ENCODE measurements at regions not wholly inside any gene's neighbourhood (a gene's known extent, or its start where the extent isn't known, plus 50 kb on each side); places are given as distances from the start of the nearest gene placed in this dataset.
A peak's percentile ranks its signal among the peaks of the same experiment; 100 is the strongest.

GRCh38 chr3:150293401-150294001, 114.6 kb upstream of the TSC22D2 start:
- H3K4me1 ChIP-seq, result no peaks in the 10 kb centered on the region
- TF ChIP-seq CTCF (IDR thresholded peaks at IDR 0.05), result no peak
- H3K4me3 ChIP-seq, result no peak overlapping the region
- H3K9me3 ChIP-seq, result no peaks in the 10 kb centered on the region
- H3K36me3 ChIP-seq, result no peaks in the 10 kb centered on the region
- H3K27ac ChIP-seq, result no peak overlapping the region
- no peak for DNase-seq (ENCODE audit: low spot score in 2 of 2)
- intact Hi-C loops (cut with DNase I), result no loop called here
- H3K27me3 ChIP-seq, result no peaks in the 10 kb centered on the region

GRCh38 chr3:150292891-150293290, 115.2 kb upstream of the TSC22D2 start:
- H3K9me3 ChIP-seq, result no peaks in the 10 kb centered on the region
- H3K4me1 ChIP-seq, result no peaks in the 10 kb centered on the region
- no peak for TF ChIP-seq CTCF (IDR thresholded peaks at IDR 0.05)
- H3K36me3 ChIP-seq, result no peaks in the 10 kb centered on the region
- H3K4me3 ChIP-seq, result no peak overlapping the region
- DNase-seq (ENCODE audit: low spot score in 2 of 2), result no peak
- H3K27ac ChIP-seq, result no peak overlapping the region
- intact Hi-C loops (cut with DNase I), result no loop called here
- H3K27me3 ChIP-seq, result no peaks in the 10 kb centered on the region

- no peak for DNase-seq (ENCODE audit: low spot score in 2 of 2)
- Histone ChIP-seq H3K27me3 (no peaks in the 10 kb centered on the region), H3K9me3 (no peaks in the 10 kb centered on the region), H3K27ac (no peak overlapping the region), H3K4me3 (no peak overlapping the region), H3K36me3 (no peaks in the 10 kb centered on the region), H3K4me1 (no peaks in the 10 kb centered on the region)
- intact Hi-C loops (cut with DNase I), result no loop called here
- no peak for TF ChIP-seq CTCF (IDR thresholded peaks at IDR 0.05)
Observed at GRCh38 chr3:150291515-150291914, 116.6 kb upstream of the TSC22D2 start.

GRCh38 chr3:150286390-150287147, 121.5 kb upstream of the TSC22D2 start:
- intact Hi-C loops (cut with DNase I), result loop anchor here (5.0 kb wide), 1 partner anchor 211 kb away; no protein-coding TSS in a partner anchor
- TF ChIP-seq CTCF (IDR thresholded peaks at IDR 0.05), result peak; percentile 36 to 45 (median 37)

GRCh38 chr3:150285601-150286000, 122.5 kb upstream of the TSC22D2 start:
- no peak overlapping the region for H3K27ac ChIP-seq
- no peaks in the 10 kb centered on the region for H3K27me3 ChIP-seq
- no peaks in the 10 kb centered on the region for H3K36me3 ChIP-seq
- no peaks in the 10 kb centered on the region for H3K4me1 ChIP-seq
- no peak for DNase-seq (ENCODE audit: low spot score in 2 of 2)
- no peak for TF ChIP-seq CTCF (IDR thresholded peaks at IDR 0.05)
- H3K9me3 ChIP-seq, result no peaks in the 10 kb centered on the region
- intact Hi-C loops (cut with DNase I), result loop anchor here (5.0 kb wide), 1 partner anchor 212 kb away; no protein-coding TSS in a partner anchor
- no peak overlapping the region for H3K4me3 ChIP-seq

More at GRCh38 chr3:150286390-150287147, 121.5 kb upstream of the TSC22D2 start:
- Histone ChIP-seq H3K36me3 (no peaks in the 10 kb centered on the region), H3K9me3 (no peaks in the 10 kb centered on the region), H3K4me3 (no peak overlapping the region), H3K4me1 (no peaks in the 10 kb centered on the region), H3K27me3 (no peaks in the 10 kb centered on the region), H3K27ac (no peak overlapping the region)
- no peak for DNase-seq (ENCODE audit: low spot score in 2 of 2)

Measured in ascending aorta (tissue), 2 donors.